HG02610 (cell line): ENCODE measurements at regions not wholly inside any gene's neighbourhood (a gene's known extent, or its start where the extent isn't known, plus 50 kb on each side); places are given as distances from the start of the nearest gene placed in this dataset.

Experiments used
- ATAC-seq: cut with Tn5 transposase; IDR thresholded peaks from one replicate; pipeline ENCODE4 v1.9.1; 2021; ENCODE audit warnings: mild to moderate bottlenecking, moderate library complexity; ENCODE audit not compliant: unreplicated experiment

DNA sequence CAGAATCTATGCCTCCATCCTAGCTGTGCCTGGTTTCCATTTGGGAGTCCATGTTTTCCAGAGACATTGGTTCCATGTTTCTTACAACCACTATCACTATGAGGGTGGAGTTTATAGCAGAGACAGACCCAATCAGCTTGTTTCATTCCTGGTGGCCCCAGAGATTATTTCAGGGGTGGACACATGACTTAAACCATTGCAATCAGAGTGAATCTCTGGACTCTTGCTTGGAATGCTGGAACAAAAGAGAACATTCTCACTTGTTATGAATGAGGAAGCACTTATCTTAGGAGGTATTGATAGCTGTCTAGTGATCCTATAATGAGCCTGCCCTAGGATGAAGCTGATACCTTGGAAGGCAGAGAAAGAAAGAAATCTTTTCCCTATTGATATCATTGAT lies 250.3 kb downstream of the ATG4C start:
- ATAC-seq: no peak

DNA sequence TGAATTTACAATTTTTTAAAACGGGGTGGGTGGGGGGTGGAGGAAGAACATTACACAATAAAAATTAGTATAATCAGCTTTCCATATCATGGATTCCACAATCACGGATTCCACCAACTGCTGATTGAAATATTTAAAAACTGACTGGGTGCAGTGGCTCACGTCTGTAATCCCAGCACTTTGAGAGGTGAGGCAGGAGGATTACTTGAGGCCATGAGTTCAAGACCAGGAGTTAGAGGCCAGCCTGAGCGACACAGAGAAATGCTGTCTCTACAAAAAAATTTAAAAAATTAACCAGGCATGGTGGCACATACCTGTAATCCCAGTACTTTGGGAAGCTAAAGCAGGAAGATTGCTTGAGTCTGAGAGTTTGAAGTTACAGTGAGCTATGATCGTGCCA lies 254.7 kb downstream of the ATG4C start:
- no peak for ATAC-seq

DNA sequence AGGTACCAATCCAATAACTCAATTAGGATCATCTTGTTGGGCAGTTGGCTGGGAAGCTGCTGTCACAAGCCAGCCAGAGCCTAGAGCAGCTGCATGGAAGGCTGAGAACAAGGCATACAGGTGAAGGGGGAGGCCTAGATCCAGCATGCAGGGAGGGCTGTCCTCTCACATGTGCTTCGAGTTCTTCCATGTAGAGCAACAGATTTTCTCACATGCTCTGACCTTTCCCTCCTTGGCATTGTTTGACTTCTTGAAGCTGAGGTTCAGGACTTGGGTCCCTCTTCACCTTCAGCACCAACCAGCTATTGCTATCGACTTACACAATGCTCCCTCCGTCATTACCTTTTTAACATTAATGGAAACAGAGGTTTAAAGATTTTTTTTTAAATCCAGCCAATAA lies 257.7 kb downstream of the ATG4C start:
- no peak for ATAC-seq

DNA sequence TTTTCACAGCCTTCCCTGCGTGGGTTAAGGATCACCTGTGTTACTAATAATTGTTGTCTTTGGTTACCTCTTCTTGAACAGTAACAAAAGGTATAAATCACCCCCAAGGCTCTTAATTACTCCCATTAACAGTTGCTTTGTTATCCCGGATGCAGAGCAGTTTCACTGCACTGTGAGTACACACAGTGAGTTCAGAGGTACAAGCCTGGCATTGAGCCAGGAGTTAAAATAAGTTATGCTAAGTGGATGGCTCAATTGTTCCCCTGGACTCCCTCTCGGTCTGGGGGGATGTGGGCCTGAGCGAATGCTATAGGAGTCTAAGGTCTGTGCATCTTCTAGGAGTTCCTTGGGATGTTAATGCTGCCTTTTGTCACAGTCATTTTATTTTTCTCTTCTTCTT lies 258.3 kb downstream of the ATG4C start:
- ATAC-seq: no peak

DNA sequence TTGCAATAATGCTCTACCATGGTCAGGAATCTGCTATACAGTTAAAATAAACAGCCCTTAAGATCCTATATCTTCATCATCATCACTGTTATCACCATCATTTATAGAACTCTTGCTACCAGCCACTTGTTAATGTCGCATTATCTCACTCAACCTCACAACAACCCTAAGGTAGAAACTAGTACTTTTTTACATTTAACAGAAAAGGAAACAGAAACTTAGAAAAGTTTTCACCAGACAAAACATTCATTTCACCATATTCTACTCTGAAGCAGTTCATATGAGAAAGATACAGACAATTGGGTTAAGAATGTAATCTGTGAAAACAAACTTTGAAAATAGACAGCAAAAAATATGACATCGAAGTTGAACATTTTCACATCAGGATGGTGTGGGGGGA lies 262.6 kb downstream of the ATG4C start:
- peak; percentile 59 for ATAC-seq

GRCh38 chr1:63049135-63049534 lies 265.2 kb downstream of the ATG4C start:
- ATAC-seq: no peak

DNA sequence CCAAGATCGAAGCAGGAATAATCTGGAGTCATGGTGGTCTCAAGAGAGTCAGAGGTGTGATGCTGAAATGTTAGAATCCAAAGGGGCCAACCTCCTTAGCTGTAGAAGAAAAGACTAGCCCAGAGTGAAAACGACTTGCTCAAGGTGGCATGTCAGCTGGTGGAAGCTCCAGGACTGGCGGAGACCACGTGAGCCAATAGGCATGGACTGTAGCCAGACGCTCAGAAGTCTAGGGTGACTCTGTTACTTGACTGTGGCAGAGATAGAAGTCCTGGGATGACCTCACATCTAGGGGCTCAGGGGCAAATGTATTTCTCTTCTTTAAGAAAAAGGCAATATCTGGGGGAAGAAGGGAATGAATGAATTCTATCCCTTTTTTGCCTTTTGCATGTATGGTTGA lies 267.4 kb downstream of the ATG4C start:
- no peak for ATAC-seq

DNA sequence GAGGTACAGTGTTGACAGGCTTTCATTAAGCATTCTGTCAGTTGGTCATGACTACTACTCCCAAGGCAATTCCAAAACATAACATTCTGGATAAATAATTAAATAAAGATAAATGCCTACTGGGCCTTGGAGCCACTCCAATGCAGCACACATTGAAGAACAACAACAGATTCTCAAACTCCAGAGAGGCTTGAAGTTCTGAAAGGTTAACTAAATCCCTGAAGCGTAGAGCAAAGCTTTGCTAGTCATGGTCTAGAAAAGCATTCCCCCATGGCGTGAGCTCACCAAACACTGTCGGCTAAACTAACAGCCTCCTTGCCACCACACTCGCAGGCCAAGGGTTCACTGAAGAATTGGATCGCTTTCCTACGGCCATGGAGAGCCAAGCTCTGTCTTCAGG lies 268.0 kb downstream of the ATG4C start:
- ATAC-seq: no peak

GRCh38 chr1:63054184-63054583 lies 268.2 kb upstream of the FOXD3 start:
- no peak for ATAC-seq

DNA sequence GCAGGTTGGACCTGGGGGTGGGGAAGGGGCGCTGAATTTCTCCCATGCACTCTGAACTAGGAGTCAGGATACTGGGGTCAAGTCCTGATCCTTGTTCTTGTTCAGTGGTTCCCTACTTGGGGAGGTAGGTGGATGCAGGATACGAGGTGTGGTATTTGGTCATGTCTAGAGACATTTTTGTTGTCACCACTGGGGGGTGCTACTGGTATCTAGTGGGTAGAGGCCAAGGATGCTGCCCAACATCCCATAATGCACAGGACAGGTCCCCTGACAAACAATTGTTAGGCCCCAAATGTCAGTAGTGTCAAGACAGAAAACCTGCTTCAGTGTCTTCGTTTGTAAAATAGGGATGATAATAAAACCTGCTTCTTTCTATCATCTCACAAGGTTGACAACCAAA lies 259.0 kb upstream of the FOXD3 start:
- no peak for ATAC-seq

GRCh38 chr1:63064135-63064534 lies 258.2 kb upstream of the FOXD3 start:
- ATAC-seq: no peak

GRCh38 chr1:63068626-63069025 lies 253.7 kb upstream of the FOXD3 start:
- no peak for ATAC-seq

- no peak for ATAC-seq
These were observed 253.2 kb upstream of the FOXD3 start for GRCh38 chr1:63069214-63069613.

GRCh38 chr1:63073309-63074306 lies 248.8 kb upstream of the FOXD3 start:
- ATAC-seq: no peak

DNA sequence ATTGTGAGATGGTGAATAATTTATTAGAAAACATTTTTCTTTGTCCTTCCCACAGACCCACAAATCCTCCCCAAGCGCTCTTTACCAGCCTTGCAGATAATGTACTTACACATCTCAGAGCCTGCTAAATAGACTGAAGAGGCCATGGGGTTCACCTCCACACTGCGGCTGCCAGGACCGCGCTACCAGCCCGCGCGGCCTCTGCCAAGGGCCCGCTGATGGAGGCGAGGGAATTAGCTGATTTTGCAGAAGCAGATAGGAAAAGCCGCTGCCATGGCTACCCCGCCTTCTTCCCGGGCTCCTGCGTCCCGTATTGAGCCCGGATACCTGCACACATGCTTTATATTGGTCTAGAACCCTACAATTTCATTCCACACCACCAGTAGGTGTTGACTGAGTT lies 248.0 kb upstream of the FOXD3 start:
- no peak for ATAC-seq

- ATAC-seq: no peak
These were observed 239.6 kb upstream of the FOXD3 start for GRCh38 chr1:63082766-63083165.

DNA sequence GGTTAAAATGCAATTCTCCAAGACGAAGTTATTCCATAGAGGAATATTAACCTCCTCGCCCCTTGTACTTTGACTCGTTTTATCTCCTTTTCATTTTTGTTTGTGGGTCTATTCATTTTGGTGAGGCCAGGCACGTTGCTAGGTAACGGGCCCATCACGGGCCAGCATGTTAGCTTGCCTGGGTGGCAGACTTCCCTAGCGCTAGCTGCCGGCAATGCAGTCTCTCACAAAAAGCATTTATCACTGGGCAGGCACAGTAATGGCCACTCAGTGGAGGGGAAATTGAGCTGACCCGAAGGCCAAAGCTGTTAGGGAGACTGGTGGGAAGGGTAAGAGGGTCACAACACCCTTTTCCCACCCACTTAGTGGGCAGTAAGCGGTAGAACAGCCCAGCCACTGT lies 234.4 kb upstream of the FOXD3 start:
- no peak for ATAC-seq

- ATAC-seq: no peak
These were observed 223.2 kb upstream of the FOXD3 start for GRCh38 chr1:63099188-63099587.

DNA sequence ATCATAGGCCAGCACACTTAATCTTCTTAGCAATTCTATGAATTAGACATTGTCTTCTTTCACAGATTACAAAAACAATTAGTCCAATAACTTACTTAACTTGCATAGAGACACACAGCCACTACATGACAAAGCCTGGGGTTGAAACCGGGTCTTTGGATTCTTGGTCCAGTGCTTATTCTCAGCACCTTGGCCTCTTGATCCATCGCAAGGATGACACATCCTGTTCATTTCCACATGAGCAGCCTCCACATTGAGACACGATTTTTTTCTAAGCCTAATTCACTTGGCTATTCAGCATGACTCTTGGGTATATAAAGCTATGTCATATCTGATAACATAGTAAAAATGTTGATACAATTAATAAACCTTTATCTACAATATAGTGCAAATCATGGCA lies 221.0 kb upstream of the FOXD3 start:
- ATAC-seq: no peak

- ATAC-seq: no peak
These were observed 218.7 kb upstream of the FOXD3 start for GRCh38 chr1:63103682-63104081.

DNA sequence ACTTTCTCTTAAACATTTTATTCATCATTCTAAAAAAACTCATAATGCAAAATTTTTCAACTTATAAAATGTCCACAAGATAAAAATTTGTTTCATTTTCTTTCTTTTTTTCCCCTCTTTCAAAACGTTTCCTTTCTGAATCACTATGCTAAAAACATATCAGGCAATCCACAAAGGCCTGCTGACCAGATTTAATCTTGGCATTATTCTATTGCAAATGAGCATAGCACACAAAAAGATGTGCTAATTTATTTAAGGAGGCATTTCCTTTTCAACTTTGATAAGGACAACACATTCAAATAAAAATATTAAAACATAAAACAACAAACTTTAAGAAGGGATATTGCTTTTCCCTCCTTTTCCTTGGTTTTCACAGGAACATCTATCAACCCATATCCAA lies 215.3 kb upstream of the FOXD3 start:
- no peak for ATAC-seq

DNA sequence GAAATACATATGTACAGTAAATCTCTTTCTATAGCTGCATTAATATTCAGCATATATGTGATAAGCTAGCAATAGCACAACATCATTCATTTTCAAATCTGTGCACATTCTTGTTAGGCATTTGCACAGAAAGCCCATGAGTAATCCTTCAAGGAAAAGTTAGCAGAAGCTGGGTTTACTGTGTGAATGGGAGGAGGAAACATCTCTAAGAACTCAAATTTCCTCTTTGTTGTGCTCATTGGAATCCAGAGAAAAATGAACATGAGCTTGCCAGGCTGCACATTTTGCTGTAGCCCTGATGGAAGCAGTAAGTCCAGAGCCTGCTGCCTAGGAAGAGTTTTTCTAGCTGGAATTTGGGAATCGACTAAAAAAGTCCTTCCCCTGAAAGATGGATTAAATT lies 214.2 kb upstream of the FOXD3 start:
- no peak for ATAC-seq
